Fibroblast of skin of back (primary cell): ENCODE measurements at regions not wholly inside any gene's neighbourhood (a gene's known extent, or its start where the extent isn't known, plus 50 kb on each side); places are given as distances from the start of the nearest gene placed in this dataset.
A peak's percentile ranks its signal among the peaks of the same experiment; 100 is the strongest.
"Not testable (repeated sequence)": the region's sequence is repeated elsewhere in the genome, so short reads cannot be mapped to it uniquely, and the experiment has no call there.

Source experiments
- DNase-seq: peaks from one replicate; pipeline ENCODE4 v3.0.0-alpha.2; 2013

- DNase-seq: peak; percentile 74
Measured at GRCh38 chr7:109821156-109821555, 1251.5 kb downstream of the DNAJB9 start.

- peak; percentile 58 for DNase-seq
Measured at GRCh38 chr7:109834851-109835250, 1256.1 kb upstream of the LRRN3 start.

- DNase-seq: no peak
Measured at GRCh38 chr7:109835577-109835976, 1255.3 kb upstream of the LRRN3 start.

GRCh38 chr7:109836016-109836415 lies 1254.9 kb upstream of the LRRN3 start:
- peak; percentile 37 for DNase-seq

GRCh38 chr7:109842386-109842785 lies 1248.5 kb upstream of the LRRN3 start:
- DNase-seq: no peak

- DNase-seq: peak; percentile 13
Measured at GRCh38 chr7:109844362-109844761, 1246.6 kb upstream of the LRRN3 start.

- DNase-seq: no peak
Measured at GRCh38 chr7:109864230-109864629, 1226.7 kb upstream of the LRRN3 start.

- no peak for DNase-seq
Measured at GRCh38 chr7:109868215-109868860, 1222.6 kb upstream of the LRRN3 start.

GRCh38 chr7:109873296-109873695 lies 1217.6 kb upstream of the LRRN3 start:
- no peak for DNase-seq

GRCh38 chr7:109879287-109879828 lies 1211.6 kb upstream of the LRRN3 start:
- DNase-seq: no peak

- DNase-seq: peak; percentile 1
Measured at GRCh38 chr7:109890622-109891021, 1200.3 kb upstream of the LRRN3 start.

- DNase-seq: no peak
Measured at GRCh38 chr7:109893231-109893630, 1197.7 kb upstream of the LRRN3 start.

- DNase-seq: no peak
Measured at GRCh38 chr7:109895536-109895935, 1195.4 kb upstream of the LRRN3 start.

- peak; percentile 64 for DNase-seq
Measured at GRCh38 chr7:109901926-109902325, 1189.0 kb upstream of the LRRN3 start.

GRCh38 chr7:109905368-109906065 lies 1185.4 kb upstream of the LRRN3 start:
- not testable (repeated sequence) for DNase-seq

GRCh38 chr7:109915670-109916069 lies 1175.3 kb upstream of the LRRN3 start:
- no peak for DNase-seq

GRCh38 chr7:109926738-109927137 lies 1164.2 kb upstream of the LRRN3 start:
- no peak for DNase-seq

- no peak for DNase-seq
Measured at GRCh38 chr7:109930049-109930448, 1160.9 kb upstream of the LRRN3 start.

GRCh38 chr7:109939207-109939606 lies 1151.7 kb upstream of the LRRN3 start:
- DNase-seq: no peak

GRCh38 chr7:109945820-109946518 lies 1145.0 kb upstream of the LRRN3 start:
- DNase-seq: no peak

GRCh38 chr7:109950256-109950655 lies 1140.7 kb upstream of the LRRN3 start:
- DNase-seq: no peak

GRCh38 chr7:109950821-109951564 lies 1139.9 kb upstream of the LRRN3 start:
- DNase-seq: no peak

- no peak for DNase-seq
Measured at GRCh38 chr7:109951565-109951928, 1139.4 kb upstream of the LRRN3 start.
